ENCODE measurements at regions not wholly inside any gene's neighbourhood (a gene's known extent, or its start where the extent isn't known, plus 50 kb on each side); places are given as distances from the start of the nearest gene placed in this dataset.

GRCh38 chr15:97027772-97028171 is 697.3 kb downstream of the NR2F2 start:
- Mint-ChIP-seq H3K27ac (ENCODE audit: unreplicated experiment) (no peak overlapping the region), H3K36me3 (ENCODE audit: unreplicated experiment) (no peaks in the 10 kb centered on the region), H3K4me3 (ENCODE audit: unreplicated experiment) (no peak overlapping the region), H3K4me1 (ENCODE audit: unreplicated experiment) (no peaks in the 10 kb centered on the region), H3K9me3 (ENCODE audit: unreplicated experiment) (peaks cover 21% of the 10 kb centered on the region), H3K27me3 (ENCODE audit: unreplicated experiment) (no peaks in the 10 kb centered on the region)
- TF ChIP-seq CTCF (IDR thresholded peaks at IDR 0.05): no peak
- DNase-seq (ENCODE audit: extremely low spot score, unreplicated experiment): no peak

GRCh38 chr15:97030251-97030650 is 699.8 kb downstream of the NR2F2 start:
- DNase-seq (ENCODE audit: extremely low spot score, unreplicated experiment): no peak
- Mint-ChIP-seq H3K4me3 (ENCODE audit: unreplicated experiment) (no peak overlapping the region), H3K4me1 (ENCODE audit: unreplicated experiment) (no peaks in the 10 kb centered on the region), H3K27me3 (ENCODE audit: unreplicated experiment) (no peaks in the 10 kb centered on the region), H3K27ac (ENCODE audit: unreplicated experiment) (no peak overlapping the region), H3K9me3 (ENCODE audit: unreplicated experiment) (peaks cover 21% of the 10 kb centered on the region), H3K36me3 (ENCODE audit: unreplicated experiment) (no peaks in the 10 kb centered on the region)
- no peak for TF ChIP-seq CTCF (IDR thresholded peaks at IDR 0.05)

- Mint-ChIP-seq H3K27me3 (ENCODE audit: unreplicated experiment) (peaks cover 3% of the 10 kb centered on the region), H3K9me3 (ENCODE audit: unreplicated experiment) (peaks cover 7% of the 10 kb centered on the region), H3K36me3 (ENCODE audit: unreplicated experiment) (no peaks in the 10 kb centered on the region), H3K4me1 (ENCODE audit: unreplicated experiment) (no peaks in the 10 kb centered on the region), H3K4me3 (ENCODE audit: unreplicated experiment) (no peak overlapping the region), H3K27ac (ENCODE audit: unreplicated experiment) (no peak overlapping the region)
- DNase-seq (ENCODE audit: extremely low spot score, unreplicated experiment): no peak
- TF ChIP-seq CTCF (IDR thresholded peaks at IDR 0.05): no peak
These were observed 705.8 kb downstream of the NR2F2 start for GRCh38 chr15:97036301-97036700.

GRCh38 chr15:97037080-97037479 is 706.6 kb downstream of the NR2F2 start:
- H3K4me1 Mint-ChIP-seq (ENCODE audit: unreplicated experiment): no peaks in the 10 kb centered on the region
- no peak for TF ChIP-seq CTCF (IDR thresholded peaks at IDR 0.05)
- H3K4me3 Mint-ChIP-seq (ENCODE audit: unreplicated experiment): no peak overlapping the region
- H3K9me3 Mint-ChIP-seq (ENCODE audit: unreplicated experiment): no peaks in the 10 kb centered on the region
- no peak for DNase-seq (ENCODE audit: extremely low spot score, unreplicated experiment)
- H3K27me3 Mint-ChIP-seq (ENCODE audit: unreplicated experiment): peaks cover 3% of the 10 kb centered on the region
- no peak overlapping the region for H3K27ac Mint-ChIP-seq (ENCODE audit: unreplicated experiment)
- no peaks in the 10 kb centered on the region for H3K36me3 Mint-ChIP-seq (ENCODE audit: unreplicated experiment)

- no peaks in the 10 kb centered on the region for H3K9me3 Mint-ChIP-seq (ENCODE audit: unreplicated experiment)
- H3K4me3 Mint-ChIP-seq (ENCODE audit: unreplicated experiment): no peak overlapping the region
- no peak overlapping the region for H3K27ac Mint-ChIP-seq (ENCODE audit: unreplicated experiment)
- H3K4me1 Mint-ChIP-seq (ENCODE audit: unreplicated experiment): no peaks in the 10 kb centered on the region
- no peak for DNase-seq (ENCODE audit: extremely low spot score, unreplicated experiment)
- H3K27me3 Mint-ChIP-seq (ENCODE audit: unreplicated experiment): no peaks in the 10 kb centered on the region
- TF ChIP-seq CTCF (IDR thresholded peaks at IDR 0.05): no peak
- no peaks in the 10 kb centered on the region for H3K36me3 Mint-ChIP-seq (ENCODE audit: unreplicated experiment)
These were observed 715.3 kb downstream of the NR2F2 start for GRCh38 chr15:97045666-97046421.

Data from osteocyte (in vitro differentiated cells).